OCI-LY7 (cell line): ENCODE measurements at regions not wholly inside any gene's neighbourhood (a gene's known extent, or its start where the extent isn't known, plus 50 kb on each side); places are given as distances from the start of the nearest gene placed in this dataset.

Experiments used
- BruUV-seq: library from RNA; stranded (reverse); fragments of 400-500 nt; replicated peaks from 2 replicates; lab custom pipeline; 2021; lab: Mats Ljungman, UMichigan
- CTCF ChIA-PET: fragments of 300-600 bp; sonication (Branson Sonifier 250); formaldehyde crosslinking; loops from one replicate; lab custom pipeline; 2022; ENCODE audit warnings: antibody characterized with exemption; ENCODE audit not compliant: unreplicated experiment; lab: Charles Lee
- POLR2A ChIA-PET: fragments of 300-600 bp; sonication (Branson Sonifier 250); formaldehyde crosslinking; loops from one replicate; lab custom pipeline; 2022; ENCODE audit warnings: antibody characterized with exemption; lab: Charles Lee
- DNase-seq: peaks from one replicate; pipeline ENCODE4 v3.0.0-alpha.2; 2015; ENCODE audit warnings: low spot score
- H2AFZ ChIP-seq: fragments of 200-600 bp; sonication (generic), shearing (Covaris generic); 2 replicates; pipeline ENCODE4 v1.6.1; 2014; ENCODE audit warnings: mild to moderate bottlenecking, antibody characterized with exemption, low read length, moderate library complexity
- H3K27ac ChIP-seq: fragments of 200-600 bp; sonication (generic); 2 replicates; pipeline ENCODE4 v1.5.1; 2014; ENCODE audit warnings: mixed run types, low read depth, mild to moderate bottlenecking, moderate library complexity, low read length, inconsistent platforms; ENCODE audit not compliant: poor library complexity, severe bottlenecking
- H3K36me3 ChIP-seq: fragments of 200-600 bp; sonication (generic); 2 replicates; pipeline ENCODE4 v1.6.1; 2014; ENCODE audit warnings: mild to moderate bottlenecking, antibody characterized with exemption, low read length, moderate library complexity, mixed read lengths; ENCODE audit not compliant: insufficient read depth
- H3K4me1 ChIP-seq: fragments of 200-600 bp; sonication (generic); 2 replicates; pipeline ENCODE4 v1.5.1; 2014; ENCODE audit warnings: mild to moderate bottlenecking, low read length; ENCODE audit not compliant: insufficient read depth, poor library complexity, severe bottlenecking
- H3K4me2 ChIP-seq: fragments of 200-600 bp; sonication (generic); 2 replicates; pipeline ENCODE4 v1.6.1; 2014; ENCODE audit warnings: mild to moderate bottlenecking, low read length
- H3K4me3 ChIP-seq: fragments of 200-600 bp; sonication (generic); 2 replicates; pipeline ENCODE4 v1.5.1; 2014; ENCODE audit warnings: mild to moderate bottlenecking, low read depth, low read length; ENCODE audit not compliant: poor library complexity, severe bottlenecking
- H3K79me2 ChIP-seq: fragments of 200-600 bp; sonication (generic); 2 replicates; pipeline ENCODE4 v1.6.1; 2016; ENCODE audit warnings: low read depth, mild to moderate bottlenecking, low read length, moderate library complexity, mixed read lengths; ENCODE audit not compliant: insufficient read depth
- H3K9me2 ChIP-seq: fragments of 200-600 bp; sonication (generic); 2 replicates; pipeline ENCODE4 v1.6.1; 2016; ENCODE audit warnings: mild to moderate bottlenecking, low read length, mixed read lengths; ENCODE audit not compliant: insufficient read depth
- H3K9me3 ChIP-seq: fragments of 200-600 bp; sonication (generic); 2 replicates; pipeline ENCODE4 v1.6.1; 2014; ENCODE audit warnings: mild to moderate bottlenecking, mixed run types, low read length, mixed read lengths
- H4K20me1 ChIP-seq: fragments of 200-600 bp; sonication (generic); 2 replicates; pipeline ENCODE4 v1.6.1; 2014; ENCODE audit warnings: mild to moderate bottlenecking, antibody characterized with exemption, low read length, moderate library complexity, mixed read lengths; ENCODE audit not compliant: insufficient read depth
- CTCF ChIP-seq: fragments of 200-600 bp; sonication (generic); conservative IDR thresholded peaks from 2 replicates; pipeline ENCODE4 v1.5.1; 2014; ENCODE audit warnings: mild to moderate bottlenecking, antibody characterized with exemption, low read length, moderate library complexity, mixed read lengths
- EZH2phosphoT487 ChIP-seq: fragments of 200-600 bp; sonication (generic); IDR thresholded peaks from 2 replicates; pipeline ENCODE4 v1.6.1; 2018; ENCODE audit warnings: low read depth, borderline replicate concordance, mild to moderate bottlenecking, mixed run types, antibody characterized with exemption, low read length, moderate library complexity, mixed read lengths
- intact Hi-C: fragments of 100-400 bp; cut with micrococcal nuclease; formaldehyde crosslinking; loops from one replicate; pipeline ENCODE4 v1.10.0; 2022; ENCODE audit not compliant: unreplicated experiment

- intact Hi-C loops: no loop called here
Observed at GRCh38 chr6:168960551-168961263, 292.9 kb downstream of the THBS2 start.

GRCh38 chr6:168959696-168960095, 293.9 kb downstream of the THBS2 start:
- Histone ChIP-seq H3K27ac (no peak overlapping the region), H3K9me2 (no peaks in the 10 kb centered on the region), H3K36me3 (no peaks in the 10 kb centered on the region), H3K4me3 (no peak overlapping the region), H4K20me1 (no peaks in the 10 kb centered on the region), H3K9me3 (no peaks in the 10 kb centered on the region), H3K79me2 (no peaks in the 10 kb centered on the region), H3K4me2 (no peak overlapping the region), H2AFZ (no peak overlapping the region), H3K4me1 (no peaks in the 10 kb centered on the region)
- no TSS peak for BruUV-seq
- DNase-seq: no peak
- ChIA-PET CTCF (no interaction called here), POLR2A (no interaction called here)
- intact Hi-C loops: loop anchor here (5.0 kb wide), 1 partner anchor 1573 kb away; no protein-coding TSS in a partner anchor
- TF ChIP-seq EZH2phosphoT487: no peak
- no peak for TF ChIP-seq CTCF

More at GRCh38 chr6:168960551-168961263, 292.9 kb downstream of the THBS2 start:
- no peaks in the 10 kb centered on the region for H3K79me2 ChIP-seq
- no peaks in the 10 kb centered on the region; the same call in 1 of the 2 replicates for H3K9me2 ChIP-seq
- H2AFZ ChIP-seq: no peak overlapping the region
- H3K9me3 ChIP-seq: no peaks in the 10 kb centered on the region
- H3K27ac ChIP-seq: no peak overlapping the region
- TF ChIP-seq EZH2phosphoT487 (no peak), CTCF (no peak)
- DNase-seq: no peak
- ChIA-PET CTCF (no interaction called here), POLR2A (no interaction called here)
- H4K20me1 ChIP-seq: no peaks in the 10 kb centered on the region
- no peaks in the 10 kb centered on the region for H3K4me1 ChIP-seq
- BruUV-seq: no TSS peak
- H3K36me3 ChIP-seq: no peaks in the 10 kb centered on the region
- no peak overlapping the region for H3K4me2 ChIP-seq
- no peak overlapping the region for H3K4me3 ChIP-seq
